Glutamatergic neuron (in vitro differentiated cells): ENCODE measurements at regions not wholly inside any gene's neighbourhood (a gene's known extent, or its start where the extent isn't known, plus 50 kb on each side); places are given as distances from the start of the nearest gene placed in this dataset.

Experiments used
- DNase-seq: peaks from one replicate; pipeline ENCODE4 v3.0.0; 2022
- H3K27ac Mint-ChIP-seq: one replicate; pipeline ENCODE4 v1.8.0; 2020; ENCODE audit warnings: mild to moderate bottlenecking, mixed read lengths, inconsistent platforms; ENCODE audit not compliant: unreplicated experiment
- H3K27me3 Mint-ChIP-seq: one replicate; pipeline ENCODE4 v1.8.0; 2020; ENCODE audit warnings: mild to moderate bottlenecking, moderate library complexity, mixed read lengths, inconsistent platforms; ENCODE audit not compliant: unreplicated experiment
- H3K36me3 Mint-ChIP-seq: one replicate; pipeline ENCODE4 v1.8.0; 2020; ENCODE audit warnings: mild to moderate bottlenecking, mixed read lengths, inconsistent platforms; ENCODE audit not compliant: unreplicated experiment
- H3K4me1 Mint-ChIP-seq: one replicate; pipeline ENCODE4 v1.8.0; 2020; ENCODE audit warnings: mild to moderate bottlenecking, low read depth, mixed read lengths, inconsistent platforms; ENCODE audit not compliant: unreplicated experiment
- H3K4me3 Mint-ChIP-seq: one replicate; pipeline ENCODE4 v1.8.0; 2020; ENCODE audit warnings: mild to moderate bottlenecking, mixed read lengths, inconsistent platforms; ENCODE audit not compliant: unreplicated experiment
- H3K9me3 Mint-ChIP-seq: one replicate; pipeline ENCODE4 v1.8.0; 2020; ENCODE audit warnings: mild to moderate bottlenecking, moderate library complexity, mixed read lengths, inconsistent platforms; ENCODE audit not compliant: unreplicated experiment
- TF ChIP-seq, protein P1 (sequence below): fragments of 200-600 bp; sonication (generic); IDR thresholded peaks from one replicate; pipeline ENCODE4 v1.5.0; 2021; ENCODE audit not compliant: partially characterized antibody, unreplicated experiment

GRCh38 chr6:131424016-131424415, 149.0 kb upstream of the ARG1 start:
- TF ChIP-seq, protein P1, sequence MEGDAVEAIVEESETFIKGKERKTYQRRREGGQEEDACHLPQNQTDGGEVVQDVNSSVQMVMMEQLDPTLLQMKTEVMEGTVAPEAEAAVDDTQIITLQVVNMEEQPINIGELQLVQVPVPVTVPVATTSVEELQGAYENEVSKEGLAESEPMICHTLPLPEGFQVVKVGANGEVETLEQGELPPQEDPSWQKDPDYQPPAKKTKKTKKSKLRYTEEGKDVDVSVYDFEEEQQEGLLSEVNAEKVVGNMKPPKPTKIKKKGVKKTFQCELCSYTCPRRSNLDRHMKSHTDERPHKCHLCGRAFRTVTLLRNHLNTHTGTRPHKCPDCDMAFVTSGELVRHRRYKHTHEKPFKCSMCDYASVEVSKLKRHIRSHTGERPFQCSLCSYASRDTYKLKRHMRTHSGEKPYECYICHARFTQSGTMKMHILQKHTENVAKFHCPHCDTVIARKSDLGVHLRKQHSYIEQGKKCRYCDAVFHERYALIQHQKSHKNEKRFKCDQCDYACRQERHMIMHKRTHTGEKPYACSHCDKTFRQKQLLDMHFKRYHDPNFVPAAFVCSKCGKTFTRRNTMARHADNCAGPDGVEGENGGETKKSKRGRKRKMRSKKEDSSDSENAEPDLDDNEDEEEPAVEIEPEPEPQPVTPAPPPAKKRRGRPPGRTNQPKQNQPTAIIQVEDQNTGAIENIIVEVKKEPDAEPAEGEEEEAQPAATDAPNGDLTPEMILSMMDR = no peak
- no peaks in the 10 kb centered on the region for H3K27me3 Mint-ChIP-seq
- DNase-seq = no peak

DNA sequence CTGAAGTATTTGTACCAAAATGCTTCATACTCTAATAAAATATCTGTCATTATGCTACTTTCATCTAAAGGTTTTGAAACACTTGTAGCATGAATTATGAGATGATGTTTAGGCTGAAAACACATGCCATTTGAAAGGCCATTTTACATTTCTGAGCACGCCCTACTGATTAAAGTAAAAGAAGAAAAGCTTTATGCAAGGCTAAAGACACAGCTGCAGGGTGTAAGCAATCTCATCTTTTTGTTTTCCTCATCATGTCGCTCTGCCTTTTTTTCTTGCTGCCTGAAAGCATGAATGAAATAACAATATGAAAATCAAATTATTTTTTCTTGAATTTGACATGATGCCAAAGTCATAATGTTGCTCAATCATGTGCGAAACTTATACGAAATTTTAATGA, 148.6 kb upstream of the ARG1 start:
- Mint-ChIP-seq H3K36me3 (no peaks in the 10 kb centered on the region), H3K4me1 (no peaks in the 10 kb centered on the region), H3K4me3 (no peak overlapping the region), H3K9me3 (no peaks in the 10 kb centered on the region), H3K27me3 (no peaks in the 10 kb centered on the region), H3K27ac (no peak overlapping the region)
- TF ChIP-seq, protein P1 = no peak
- no peak for DNase-seq

More at GRCh38 chr6:131424016-131424415, 149.0 kb upstream of the ARG1 start:
- H3K36me3 Mint-ChIP-seq = no peaks in the 10 kb centered on the region
- H3K4me1 Mint-ChIP-seq = no peaks in the 10 kb centered on the region
- no peak overlapping the region for H3K4me3 Mint-ChIP-seq
- H3K9me3 Mint-ChIP-seq = no peaks in the 10 kb centered on the region
- H3K27ac Mint-ChIP-seq = no peak overlapping the region

- H3K4me3 Mint-ChIP-seq = no peak overlapping the region
- H3K36me3 Mint-ChIP-seq = no peaks in the 10 kb centered on the region
- H3K27me3 Mint-ChIP-seq = no peaks in the 10 kb centered on the region
- TF ChIP-seq, protein P1 = no peak
- no peak overlapping the region for H3K27ac Mint-ChIP-seq
- DNase-seq = no peak
- peaks cover 2% of the 10 kb centered on the region for H3K4me1 Mint-ChIP-seq
- H3K9me3 Mint-ChIP-seq = no peaks in the 10 kb centered on the region
These were observed 145.5 kb upstream of the ARG1 start for GRCh38 chr6:131427434-131428058.

GRCh38 chr6:131430531-131430930, 142.5 kb upstream of the ARG1 start:
- Mint-ChIP-seq H3K4me3 (no peak overlapping the region), H3K4me1 (peaks cover 2% of the 10 kb centered on the region), H3K27ac (no peak overlapping the region), H3K9me3 (no peaks in the 10 kb centered on the region), H3K36me3 (peaks cover 9% of the 10 kb centered on the region), H3K27me3 (no peaks in the 10 kb centered on the region)
- no peak for DNase-seq
- TF ChIP-seq, protein P1 = no peak

DNA sequence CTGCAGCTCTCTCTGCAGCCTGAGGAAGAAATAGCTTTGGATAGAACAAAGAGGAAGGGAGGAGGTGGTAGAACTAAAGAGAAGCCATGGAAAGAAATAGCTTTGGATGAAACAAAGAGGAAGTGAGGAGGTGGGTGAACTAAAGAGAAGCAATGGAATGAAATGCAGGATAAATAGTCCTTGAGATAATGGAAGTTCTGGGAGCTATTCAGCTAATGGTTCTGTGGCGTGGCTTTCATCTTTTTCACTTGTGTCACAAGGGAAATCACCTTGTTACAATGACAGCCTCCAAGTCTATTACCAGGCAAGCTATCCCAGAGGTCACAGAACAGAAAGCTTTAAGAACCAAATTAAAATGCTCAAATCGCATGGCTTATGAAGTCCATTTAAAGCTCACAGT, 141.3 kb upstream of the ARG1 start:
- Mint-ChIP-seq H3K4me3 (no peak overlapping the region), H3K4me1 (peaks cover 2% of the 10 kb centered on the region), H3K36me3 (peaks cover 9% of the 10 kb centered on the region), H3K9me3 (no peaks in the 10 kb centered on the region), H3K27ac (no peak overlapping the region), H3K27me3 (no peaks in the 10 kb centered on the region)
- no peak for DNase-seq
- TF ChIP-seq, protein P1 = no peak
